Loucy (cell line): ENCODE measurements at regions not wholly inside any gene's neighbourhood (a gene's known extent, or its start where the extent isn't known, plus 50 kb on each side); places are given as distances from the start of the nearest gene placed in this dataset.

Experiments used
- EZH2phosphoT487 ChIP-seq: fragments of 200-600 bp; IDR thresholded peaks from 2 replicates; pipeline ENCODE4 v1.6.1; 2018; ENCODE audit warnings: antibody characterized with exemption, mild to moderate bottlenecking, moderate library complexity, borderline replicate concordance
- TF ChIP-seq, protein P1 (sequence below): fragments of 200-600 bp; sonication (generic); conservative IDR thresholded peaks from 2 replicates; pipeline ENCODE4 v1.5.1; 2014; ENCODE audit warnings: mild to moderate bottlenecking, antibody characterized with exemption, low read length

DNA sequence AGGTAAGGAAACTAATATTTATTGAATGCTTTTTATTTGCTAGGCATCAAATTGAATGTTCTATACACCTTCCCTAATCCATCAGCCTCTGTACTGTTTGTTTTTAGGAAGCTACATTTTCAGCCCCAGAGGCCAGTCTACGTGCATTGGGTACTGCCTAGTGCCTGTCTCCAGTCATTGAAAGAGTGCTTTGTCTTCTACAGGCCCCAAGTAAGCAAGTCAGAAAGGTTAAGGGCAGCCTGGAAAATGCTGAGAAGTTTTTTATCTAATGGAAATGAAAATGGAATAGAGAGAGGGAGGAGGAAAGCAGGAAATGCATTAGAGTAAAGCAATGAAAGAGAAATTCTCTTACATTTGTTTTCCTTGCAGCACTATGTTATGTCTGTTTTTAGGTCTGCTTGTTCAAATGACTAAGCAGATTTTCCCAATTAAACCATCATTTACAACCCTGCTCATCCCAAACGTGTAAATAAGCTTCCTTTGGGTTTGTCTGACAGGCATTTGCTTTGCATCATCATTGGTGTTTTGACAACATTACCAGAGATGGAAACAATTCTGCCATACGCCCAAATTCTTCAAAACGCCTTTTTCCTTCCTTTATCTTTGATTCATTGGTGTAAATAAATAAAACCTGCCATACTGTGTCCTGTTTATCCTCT is 116.0 kb upstream of the GOT2 start:
- TF ChIP-seq, protein P1, sequence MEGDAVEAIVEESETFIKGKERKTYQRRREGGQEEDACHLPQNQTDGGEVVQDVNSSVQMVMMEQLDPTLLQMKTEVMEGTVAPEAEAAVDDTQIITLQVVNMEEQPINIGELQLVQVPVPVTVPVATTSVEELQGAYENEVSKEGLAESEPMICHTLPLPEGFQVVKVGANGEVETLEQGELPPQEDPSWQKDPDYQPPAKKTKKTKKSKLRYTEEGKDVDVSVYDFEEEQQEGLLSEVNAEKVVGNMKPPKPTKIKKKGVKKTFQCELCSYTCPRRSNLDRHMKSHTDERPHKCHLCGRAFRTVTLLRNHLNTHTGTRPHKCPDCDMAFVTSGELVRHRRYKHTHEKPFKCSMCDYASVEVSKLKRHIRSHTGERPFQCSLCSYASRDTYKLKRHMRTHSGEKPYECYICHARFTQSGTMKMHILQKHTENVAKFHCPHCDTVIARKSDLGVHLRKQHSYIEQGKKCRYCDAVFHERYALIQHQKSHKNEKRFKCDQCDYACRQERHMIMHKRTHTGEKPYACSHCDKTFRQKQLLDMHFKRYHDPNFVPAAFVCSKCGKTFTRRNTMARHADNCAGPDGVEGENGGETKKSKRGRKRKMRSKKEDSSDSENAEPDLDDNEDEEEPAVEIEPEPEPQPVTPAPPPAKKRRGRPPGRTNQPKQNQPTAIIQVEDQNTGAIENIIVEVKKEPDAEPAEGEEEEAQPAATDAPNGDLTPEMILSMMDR = no peak
- no peak for TF ChIP-seq EZH2phosphoT487
